ENCODE measurements at regions not wholly inside any gene's neighbourhood (a gene's known extent, or its start where the extent isn't known, plus 50 kb on each side); places are given as distances from the start of the nearest gene placed in this dataset.

- Histone ChIP-seq H3K9me3 (ENCODE audit: control insufficient read depth in 2 of 2, low read length in 2 of 2) (no peaks in the 10 kb centered on the region), H3K36me3 (ENCODE audit: control insufficient read depth in 2 of 2, insufficient read depth in 2 of 2, low read length in 2 of 2) (no peaks in the 10 kb centered on the region), H3K9ac (ENCODE audit: low read length in 2 of 2) (no peak overlapping the region), H3K27me3 (ENCODE audit: control insufficient read depth in 1 of 2, insufficient read depth in 2 of 2, low read length in 2 of 2) (no peaks in the 10 kb centered on the region), H3K27ac (ENCODE audit: low read length) (no peak overlapping the region), H3K4me1 (ENCODE audit: control insufficient read depth, insufficient read depth, low read length) (no peaks in the 10 kb centered on the region), H3K4me3 (ENCODE audit: low read length in 2 of 2) (no peak overlapping the region)
These were observed 239.0 kb upstream of the PDGFD start for GRCh38 chr11:104402812-104403521.

DNA sequence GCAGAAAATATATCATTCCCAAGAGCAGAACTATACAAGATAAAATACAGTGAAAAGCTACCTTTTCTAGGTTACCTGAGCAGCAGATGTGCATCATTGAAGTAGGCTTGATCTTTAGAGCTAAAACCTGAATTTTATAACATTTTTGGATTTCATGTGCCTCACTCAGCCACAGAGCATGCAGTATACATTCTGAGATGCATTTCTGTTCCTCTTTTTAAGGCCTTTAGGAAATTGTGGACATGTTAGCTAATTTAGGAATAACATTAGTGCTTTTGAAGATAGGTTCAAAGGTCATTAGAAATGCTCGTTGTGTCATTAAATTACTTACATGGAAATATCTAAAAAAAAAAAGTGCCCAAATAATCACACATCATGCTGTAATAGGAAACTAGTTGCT lies 230.6 kb upstream of the PDGFD start:
- H3K4me3 ChIP-seq (ENCODE audit: low read length in 2 of 2) = no peak overlapping the region
- H3K27ac ChIP-seq (ENCODE audit: low read length) = no peak overlapping the region
- H3K27me3 ChIP-seq (ENCODE audit: control insufficient read depth in 1 of 2, insufficient read depth in 2 of 2, low read length in 2 of 2) = no peaks in the 10 kb centered on the region
- H3K36me3 ChIP-seq (ENCODE audit: control insufficient read depth in 2 of 2, insufficient read depth in 2 of 2, low read length in 2 of 2) = no peaks in the 10 kb centered on the region
- no peak overlapping the region for H3K9ac ChIP-seq (ENCODE audit: low read length in 2 of 2)
- H3K9me3 ChIP-seq (ENCODE audit: control insufficient read depth in 2 of 2, low read length in 2 of 2) = no peaks in the 10 kb centered on the region
- no peaks in the 10 kb centered on the region for H3K4me1 ChIP-seq (ENCODE audit: control insufficient read depth, insufficient read depth, low read length)

- Histone ChIP-seq H3K36me3 (ENCODE audit: control insufficient read depth in 2 of 2, insufficient read depth in 2 of 2, low read length in 2 of 2) (no peaks in the 10 kb centered on the region), H3K4me3 (ENCODE audit: low read length in 2 of 2) (no peak overlapping the region), H3K9ac (ENCODE audit: low read length in 2 of 2) (no peak overlapping the region), H3K4me1 (ENCODE audit: control insufficient read depth, insufficient read depth, low read length) (no peaks in the 10 kb centered on the region), H3K9me3 (ENCODE audit: control insufficient read depth in 2 of 2, low read length in 2 of 2) (no peaks in the 10 kb centered on the region), H3K27ac (ENCODE audit: low read length) (no peak overlapping the region), H3K27me3 (ENCODE audit: control insufficient read depth in 1 of 2, insufficient read depth in 2 of 2, low read length in 2 of 2) (no peaks in the 10 kb centered on the region)
These were observed 226.7 kb upstream of the PDGFD start for GRCh38 chr11:104390651-104391050.

- no peaks in the 10 kb centered on the region for H3K36me3 ChIP-seq (ENCODE audit: control insufficient read depth in 2 of 2, insufficient read depth in 2 of 2, low read length in 2 of 2)
- no peaks in the 10 kb centered on the region for H3K4me1 ChIP-seq (ENCODE audit: control insufficient read depth, insufficient read depth, low read length)
- no peak overlapping the region for H3K9ac ChIP-seq (ENCODE audit: low read length in 2 of 2)
- H3K9me3 ChIP-seq (ENCODE audit: control insufficient read depth in 2 of 2, low read length in 2 of 2) = no peaks in the 10 kb centered on the region
- no peaks in the 10 kb centered on the region for H3K27me3 ChIP-seq (ENCODE audit: control insufficient read depth in 1 of 2, insufficient read depth in 2 of 2, low read length in 2 of 2)
- no peak overlapping the region for H3K4me3 ChIP-seq (ENCODE audit: low read length in 2 of 2)
- no peak overlapping the region for H3K27ac ChIP-seq (ENCODE audit: low read length)
These were observed 221.9 kb upstream of the PDGFD start for GRCh38 chr11:104385884-104386283.

GRCh38 chr11:104380358-104380757 lies 216.4 kb upstream of the PDGFD start:
- Histone ChIP-seq H3K27ac (ENCODE audit: low read length) (no peak overlapping the region), H3K36me3 (ENCODE audit: control insufficient read depth in 2 of 2, insufficient read depth in 2 of 2, low read length in 2 of 2) (no peaks in the 10 kb centered on the region), H3K27me3 (ENCODE audit: control insufficient read depth in 1 of 2, insufficient read depth in 2 of 2, low read length in 2 of 2) (no peaks in the 10 kb centered on the region), H3K4me1 (ENCODE audit: control insufficient read depth, insufficient read depth, low read length) (no peaks in the 10 kb centered on the region), H3K9me3 (ENCODE audit: control insufficient read depth in 2 of 2, low read length in 2 of 2) (no peaks in the 10 kb centered on the region), H3K9ac (ENCODE audit: low read length in 2 of 2) (no peak overlapping the region), H3K4me3 (ENCODE audit: low read length in 2 of 2) (no peak overlapping the region)

- Histone ChIP-seq H3K4me3 (ENCODE audit: low read length in 2 of 2) (no peak overlapping the region), H3K27ac (ENCODE audit: low read length) (no peak overlapping the region), H3K9me3 (ENCODE audit: control insufficient read depth in 2 of 2, low read length in 2 of 2) (no peaks in the 10 kb centered on the region), H3K36me3 (ENCODE audit: control insufficient read depth in 2 of 2, insufficient read depth in 2 of 2, low read length in 2 of 2) (no peaks in the 10 kb centered on the region), H3K27me3 (ENCODE audit: control insufficient read depth in 1 of 2, insufficient read depth in 2 of 2, low read length in 2 of 2) (no peaks in the 10 kb centered on the region), H3K9ac (ENCODE audit: low read length in 2 of 2) (no peak overlapping the region), H3K4me1 (ENCODE audit: control insufficient read depth, insufficient read depth, low read length) (no peaks in the 10 kb centered on the region)
These were observed 208.2 kb upstream of the PDGFD start for GRCh38 chr11:104372111-104372510.

DNA sequence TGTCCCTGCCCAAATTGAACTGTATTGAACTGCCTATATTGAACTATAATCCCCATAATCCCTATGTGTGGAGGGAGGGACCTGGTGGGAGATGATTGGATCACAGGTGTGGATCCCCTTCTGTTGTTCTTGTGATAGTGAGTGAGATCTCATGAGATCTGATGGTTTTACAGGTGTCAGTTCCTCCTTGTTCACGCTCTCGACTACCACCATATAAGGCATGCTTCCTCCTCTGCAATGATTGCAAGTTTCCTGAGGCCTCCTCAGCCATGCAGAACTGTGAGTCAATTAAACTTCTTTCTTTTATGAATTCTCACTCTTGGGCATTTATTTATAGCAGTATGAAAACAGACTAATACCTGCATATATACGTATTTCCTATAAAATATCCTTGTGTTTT lies 206.5 kb upstream of the PDGFD start:
- Histone ChIP-seq H3K27me3 (ENCODE audit: control insufficient read depth in 1 of 2, insufficient read depth in 2 of 2, low read length in 2 of 2) (no peaks in the 10 kb centered on the region), H3K27ac (ENCODE audit: low read length) (no peak overlapping the region), H3K9me3 (ENCODE audit: control insufficient read depth in 2 of 2, low read length in 2 of 2) (no peaks in the 10 kb centered on the region), H3K4me3 (ENCODE audit: low read length in 2 of 2) (no peak overlapping the region), H3K4me1 (ENCODE audit: control insufficient read depth, insufficient read depth, low read length) (no peaks in the 10 kb centered on the region), H3K9ac (ENCODE audit: low read length in 2 of 2) (no peak overlapping the region), H3K36me3 (ENCODE audit: control insufficient read depth in 2 of 2, insufficient read depth in 2 of 2, low read length in 2 of 2) (no peaks in the 10 kb centered on the region)

- Histone ChIP-seq H3K9ac (ENCODE audit: low read length in 2 of 2) (no peak overlapping the region), H3K4me1 (ENCODE audit: control insufficient read depth, insufficient read depth, low read length) (no peaks in the 10 kb centered on the region), H3K9me3 (ENCODE audit: control insufficient read depth in 2 of 2, low read length in 2 of 2) (no peaks in the 10 kb centered on the region), H3K4me3 (ENCODE audit: low read length in 2 of 2) (no peak overlapping the region), H3K27me3 (ENCODE audit: control insufficient read depth in 1 of 2, insufficient read depth in 2 of 2, low read length in 2 of 2) (no peaks in the 10 kb centered on the region), H3K36me3 (ENCODE audit: control insufficient read depth in 2 of 2, insufficient read depth in 2 of 2, low read length in 2 of 2) (no peaks in the 10 kb centered on the region), H3K27ac (ENCODE audit: low read length) (no peak overlapping the region)
These were observed 205.8 kb upstream of the PDGFD start for GRCh38 chr11:104369761-104370160.

- H3K4me1 ChIP-seq (ENCODE audit: control insufficient read depth, insufficient read depth, low read length) = no peaks in the 10 kb centered on the region
These were observed 202.4 kb upstream of the PDGFD start for GRCh38 chr11:104366321-104366734.

GRCh38 chr11:104365676-104366075 lies 201.7 kb upstream of the PDGFD start:
- no peak overlapping the region for H3K9ac ChIP-seq (ENCODE audit: low read length in 2 of 2)
- H3K36me3 ChIP-seq (ENCODE audit: control insufficient read depth in 2 of 2, insufficient read depth in 2 of 2, low read length in 2 of 2) = no peaks in the 10 kb centered on the region
- H3K4me1 ChIP-seq (ENCODE audit: control insufficient read depth, insufficient read depth, low read length) = no peaks in the 10 kb centered on the region
- no peak overlapping the region for H3K4me3 ChIP-seq (ENCODE audit: low read length in 2 of 2)
- no peaks in the 10 kb centered on the region for H3K9me3 ChIP-seq (ENCODE audit: control insufficient read depth in 2 of 2, low read length in 2 of 2)
- no peak overlapping the region for H3K27ac ChIP-seq (ENCODE audit: low read length)
- H3K27me3 ChIP-seq (ENCODE audit: control insufficient read depth in 1 of 2, insufficient read depth in 2 of 2, low read length in 2 of 2) = no peaks in the 10 kb centered on the region

More at GRCh38 chr11:104366321-104366734, 202.4 kb upstream of the PDGFD start:
- no peak overlapping the region for H3K4me3 ChIP-seq (ENCODE audit: low read length in 2 of 2)
- no peaks in the 10 kb centered on the region for H3K36me3 ChIP-seq (ENCODE audit: control insufficient read depth in 2 of 2, insufficient read depth in 2 of 2, low read length in 2 of 2)
- H3K27me3 ChIP-seq (ENCODE audit: control insufficient read depth in 1 of 2, insufficient read depth in 2 of 2, low read length in 2 of 2) = no peaks in the 10 kb centered on the region
- H3K27ac ChIP-seq (ENCODE audit: low read length) = no peak overlapping the region
- no peak overlapping the region for H3K9ac ChIP-seq (ENCODE audit: low read length in 2 of 2)
- no peaks in the 10 kb centered on the region for H3K9me3 ChIP-seq (ENCODE audit: control insufficient read depth in 2 of 2, low read length in 2 of 2)

GRCh38 chr11:104361975-104362374 lies 198.0 kb upstream of the PDGFD start:
- Histone ChIP-seq H3K9ac (ENCODE audit: low read length in 2 of 2) (no peak overlapping the region), H3K9me3 (ENCODE audit: control insufficient read depth in 2 of 2, low read length in 2 of 2) (no peaks in the 10 kb centered on the region), H3K27ac (ENCODE audit: low read length) (no peak overlapping the region), H3K36me3 (ENCODE audit: control insufficient read depth in 2 of 2, insufficient read depth in 2 of 2, low read length in 2 of 2) (no peaks in the 10 kb centered on the region), H3K4me3 (ENCODE audit: low read length in 2 of 2) (no peak overlapping the region), H3K4me1 (ENCODE audit: control insufficient read depth, insufficient read depth, low read length) (no peaks in the 10 kb centered on the region), H3K27me3 (ENCODE audit: control insufficient read depth in 1 of 2, insufficient read depth in 2 of 2, low read length in 2 of 2) (no peaks in the 10 kb centered on the region)
